RWPE1 (cell line): ENCODE measurements at regions not wholly inside any gene's neighbourhood (a gene's known extent, or its start where the extent isn't known, plus 50 kb on each side); places are given as distances from the start of the nearest gene placed in this dataset.

Source experiments
- CTCF ChIA-PET: fragments of 350-600 bp; sonication (Branson Sonifier 250); formaldehyde crosslinking; extraction: SDS; loops from one replicate; lab custom pipeline; 2021; lab: Yijun Ruan, JAX
- POLR2A ChIA-PET: fragments of 400-600 bp; formaldehyde crosslinking; extraction: SDS; loops from one replicate; lab custom pipeline; 2020; ENCODE audit warnings: antibody characterized with exemption; ENCODE audit not compliant: low non-redundant PET; lab: Yijun Ruan, JAX
- DNase-seq: peaks from one replicate; pipeline ENCODE4 v3.0.0; 2012; ENCODE audit warnings: low spot score
- H3K27ac ChIP-seq: fragments of 450-650 bp; 2 replicates; pipeline ENCODE4 v1.5.1; 2017
- CTCF ChIP-seq: fragments of 450-650 bp; conservative IDR thresholded peaks from 2 replicates; pipeline ENCODE4 v1.5.1; 2017; ENCODE audit warnings: low read depth, mild to moderate bottlenecking

- no peak for TF ChIP-seq CTCF
- no peak overlapping the region for H3K27ac ChIP-seq
- ChIA-PET POLR2A (no interaction called here), CTCF (interaction anchor here (0.6 kb wide), 1 partner anchor 335 kb away, joined by 3 read pairs; no protein-coding TSS in a partner anchor)
- no peak for DNase-seq
These were observed 183.2 kb upstream of the DACH1 start for GRCh38 chr13:72050251-72050650.

GRCh38 chr13:72043366-72043765, 176.4 kb upstream of the DACH1 start:
- POLR2A ChIA-PET: no interaction called here
- no peak for TF ChIP-seq CTCF

GRCh38 chr13:72041165-72041564, 174.2 kb upstream of the DACH1 start:
- POLR2A ChIA-PET: no interaction called here
- TF ChIP-seq CTCF: no peak
- CTCF ChIA-PET: no interaction called here

More at GRCh38 chr13:72043366-72043765, 176.4 kb upstream of the DACH1 start:
- H3K27ac ChIP-seq: no peak overlapping the region
- CTCF ChIA-PET: interaction anchor here (0.6 kb wide), 1 partner anchor 1396 kb away, joined by 4 read pairs; no protein-coding TSS in a partner anchor
- no peak for DNase-seq

GRCh38 chr13:72039126-72039525, 172.1 kb upstream of the DACH1 start:
- ChIA-PET POLR2A (no interaction called here), CTCF (interaction anchor here (0.6 kb wide), 1 partner anchor 14 kb away, joined by 4 read pairs; no protein-coding TSS in a partner anchor)

More at GRCh38 chr13:72041165-72041564, 174.2 kb upstream of the DACH1 start:
- DNase-seq: no peak
- H3K27ac ChIP-seq: no peak overlapping the region

GRCh38 chr13:72029981-72030380, 163.0 kb upstream of the DACH1 start:
- ChIA-PET CTCF (no interaction called here), POLR2A (no interaction called here)
- H3K27ac ChIP-seq: no peak overlapping the region
- no peak for TF ChIP-seq CTCF
- no peak for DNase-seq

More at GRCh38 chr13:72039126-72039525, 172.1 kb upstream of the DACH1 start:
- H3K27ac ChIP-seq: no peak overlapping the region
- DNase-seq: no peak
- TF ChIP-seq CTCF: no peak

- no peak overlapping the region for H3K27ac ChIP-seq
- no peak for TF ChIP-seq CTCF
- POLR2A ChIA-PET: no interaction called here
- no peak for DNase-seq
- CTCF ChIA-PET: no interaction called here
These were observed 158.8 kb upstream of the DACH1 start for GRCh38 chr13:72025836-72026235.

GRCh38 chr13:72023895-72024294, 156.9 kb upstream of the DACH1 start:
- ChIA-PET CTCF (no interaction called here), POLR2A (no interaction called here)
- H3K27ac ChIP-seq: no peak overlapping the region
- TF ChIP-seq CTCF: no peak
- DNase-seq: no peak
